DND-41 (cell line): ENCODE measurements at regions not wholly inside any gene's neighbourhood (a gene's known extent, or its start where the extent isn't known, plus 50 kb on each side); places are given as distances from the start of the nearest gene placed in this dataset.

Experiments used
- CTCF ChIP-seq: IDR thresholded peaks from 2 replicates; pipeline ENCODE4 v1.5.1; 2012; ENCODE audit warnings: borderline replicate concordance, low read length, moderate library complexity, mild to moderate bottlenecking; ENCODE audit not compliant: poor library complexity, severe bottlenecking; ENCODE audit errors: extremely low read depth
- EZH2 ChIP-seq: IDR thresholded peaks from 3 replicates; pipeline ENCODE4 v1.6.1; 2012; ENCODE audit warnings: borderline replicate concordance, low read depth, mild to moderate bottlenecking, moderate library complexity, low read length, inconsistent platforms; ENCODE audit not compliant: severe bottlenecking

- no peak for TF ChIP-seq CTCF
- TF ChIP-seq EZH2 = no peak
Observed at GRCh38 chr12:80041071-80041470, 58.3 kb upstream of the OTOGL start.
